ENCODE measurements at regions not wholly inside any gene's neighbourhood (a gene's known extent, or its start where the extent isn't known, plus 50 kb on each side); places are given as distances from the start of the nearest gene placed in this dataset.

DNA sequence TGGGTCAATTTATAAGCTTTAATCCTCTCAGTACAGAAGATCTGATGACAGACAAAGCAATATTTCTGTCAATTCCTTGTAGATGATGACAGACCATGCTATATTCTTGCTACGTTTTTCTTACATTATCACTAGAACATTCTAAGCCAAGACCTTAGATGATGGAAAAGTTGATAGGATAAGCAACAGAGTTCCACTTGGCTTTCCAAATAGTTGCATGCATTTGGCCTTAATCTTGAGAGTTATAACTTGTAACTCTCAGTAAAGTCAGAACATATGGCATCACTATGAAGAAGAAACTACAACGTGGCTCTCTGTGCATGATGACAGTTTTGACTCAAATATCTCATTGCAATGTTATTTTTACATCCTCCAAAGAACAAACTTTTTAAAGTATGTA lies 544.3 kb upstream of the LRRC4C start:
- Histone ChIP-seq H3K36me3 (ENCODE audit: control insufficient read depth, insufficient read depth, low read length) (no peaks in the 10 kb centered on the region), H3K27me3 (ENCODE audit: control insufficient read depth, insufficient read depth, low read length) (no peaks in the 10 kb centered on the region), H3K4me1 (ENCODE audit: control insufficient read depth, insufficient read depth, low read length) (no peaks in the 10 kb centered on the region), H3K27ac (ENCODE audit: low read length) (no peak overlapping the region), H3K9me3 (ENCODE audit: control insufficient read depth, insufficient read depth, low read length) (no peaks in the 10 kb centered on the region), H3K4me3 (ENCODE audit: low read length) (no peak overlapping the region)
- Mint-ChIP-seq H3K27me3 (ENCODE audit: low read depth in 2 of 2) (no peaks in the 10 kb centered on the region), H3K27ac (no peak overlapping the region), H3K9me3 (peaks cover 9 to 12% of the 10 kb centered on the region in 2 donors), H3K4me1 (no peaks in the 10 kb centered on the region), H3K4me3 (no peak overlapping the region), H3K36me3 (no peaks in the 10 kb centered on the region)
- ATAC-seq (no peak), DNase-seq (no peak)
- intact Hi-C loops (cut with micrococcal nuclease), result no loop called here
- TF ChIP-seq, protein P1, sequence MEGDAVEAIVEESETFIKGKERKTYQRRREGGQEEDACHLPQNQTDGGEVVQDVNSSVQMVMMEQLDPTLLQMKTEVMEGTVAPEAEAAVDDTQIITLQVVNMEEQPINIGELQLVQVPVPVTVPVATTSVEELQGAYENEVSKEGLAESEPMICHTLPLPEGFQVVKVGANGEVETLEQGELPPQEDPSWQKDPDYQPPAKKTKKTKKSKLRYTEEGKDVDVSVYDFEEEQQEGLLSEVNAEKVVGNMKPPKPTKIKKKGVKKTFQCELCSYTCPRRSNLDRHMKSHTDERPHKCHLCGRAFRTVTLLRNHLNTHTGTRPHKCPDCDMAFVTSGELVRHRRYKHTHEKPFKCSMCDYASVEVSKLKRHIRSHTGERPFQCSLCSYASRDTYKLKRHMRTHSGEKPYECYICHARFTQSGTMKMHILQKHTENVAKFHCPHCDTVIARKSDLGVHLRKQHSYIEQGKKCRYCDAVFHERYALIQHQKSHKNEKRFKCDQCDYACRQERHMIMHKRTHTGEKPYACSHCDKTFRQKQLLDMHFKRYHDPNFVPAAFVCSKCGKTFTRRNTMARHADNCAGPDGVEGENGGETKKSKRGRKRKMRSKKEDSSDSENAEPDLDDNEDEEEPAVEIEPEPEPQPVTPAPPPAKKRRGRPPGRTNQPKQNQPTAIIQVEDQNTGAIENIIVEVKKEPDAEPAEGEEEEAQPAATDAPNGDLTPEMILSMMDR (IDR thresholded peaks at IDR 0.05), result no peak
- 44% methylated on average over 1 of the region's 2 CpGs for WGBS (ENCODE audit: insufficient coverage)

DNA sequence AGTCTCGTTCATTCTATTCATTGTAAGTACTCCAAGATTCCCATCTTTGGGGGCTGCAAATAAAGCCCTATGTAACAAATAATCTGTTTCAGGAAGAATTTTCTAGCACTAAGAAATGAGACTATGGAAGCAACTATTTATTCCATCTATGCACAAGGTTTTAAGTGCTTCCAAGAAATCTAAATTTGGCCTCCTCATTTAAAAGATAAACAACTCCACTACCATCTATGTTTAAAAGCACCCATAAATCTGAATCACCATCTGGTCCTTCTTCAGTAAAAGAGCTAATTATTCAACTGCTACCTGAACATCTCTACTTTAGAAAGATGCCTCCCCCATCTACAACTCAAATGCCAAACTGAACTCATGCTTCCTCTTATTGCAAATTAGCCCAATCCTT lies 547.3 kb upstream of the LRRC4C start:
- intact Hi-C loops (cut with micrococcal nuclease), result no loop called here
- Histone ChIP-seq H3K27ac (ENCODE audit: low read length) (no peak overlapping the region), H3K4me1 (ENCODE audit: control insufficient read depth, insufficient read depth, low read length) (no peaks in the 10 kb centered on the region), H3K27me3 (ENCODE audit: control insufficient read depth, insufficient read depth, low read length) (no peaks in the 10 kb centered on the region), H3K9me3 (ENCODE audit: control insufficient read depth, insufficient read depth, low read length) (no peaks in the 10 kb centered on the region), H3K36me3 (ENCODE audit: control insufficient read depth, insufficient read depth, low read length) (no peaks in the 10 kb centered on the region), H3K4me3 (ENCODE audit: low read length) (no peak overlapping the region)
- TF ChIP-seq, protein P1 (IDR thresholded peaks at IDR 0.05), result no peak
- Mint-ChIP-seq H3K36me3 (peaks cover 5% of the 10 kb centered on the region), H3K27me3 (ENCODE audit: low read depth in 2 of 2) (no peaks in the 10 kb centered on the region), H3K9me3 (peaks cover 18 to 21% of the 10 kb centered on the region in 2 donors), H3K27ac (no peak overlapping the region), H3K4me3 (no peak overlapping the region), H3K4me1 (no peaks in the 10 kb centered on the region)
- ATAC-seq (no peak), DNase-seq (no peak)
- WGBS (ENCODE audit: insufficient coverage), result 90% methylated on average over 1 of the region's 1 CpG

DNA sequence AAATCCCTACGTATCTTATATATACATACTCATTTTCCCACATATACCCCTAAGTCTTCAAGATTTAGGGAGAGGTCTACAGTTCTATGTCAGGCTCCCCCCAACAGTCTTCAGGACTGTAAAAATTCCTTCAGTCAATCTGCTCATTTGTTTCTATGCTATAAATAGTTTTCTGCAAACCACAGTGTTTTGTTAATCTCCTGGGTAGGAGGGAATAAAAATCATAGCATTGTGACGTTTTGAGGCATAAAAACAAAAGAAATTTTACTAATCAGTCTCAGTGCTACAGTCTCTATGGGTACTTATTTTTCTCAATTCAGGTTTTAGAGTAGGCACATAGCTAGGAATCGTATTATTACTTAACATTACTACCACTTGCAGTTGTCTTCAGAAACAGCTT lies 552.8 kb upstream of the LRRC4C start:
- intact Hi-C loops (cut with micrococcal nuclease), result no loop called here
- no peaks in the 10 kb centered on the region for H3K4me1 ChIP-seq (ENCODE audit: control insufficient read depth, insufficient read depth, low read length)
- no peak overlapping the region for H3K4me3 ChIP-seq (ENCODE audit: low read length)
- no peak overlapping the region for H3K27ac ChIP-seq (ENCODE audit: low read length)
- Mint-ChIP-seq H3K27me3 (ENCODE audit: low read depth in 2 of 2) (no peaks in the 10 kb centered on the region), H3K4me3 (no peak overlapping the region), H3K36me3 (peaks cover 5% of the 10 kb centered on the region), H3K4me1 (no peaks in the 10 kb centered on the region), H3K9me3 (peaks cover 19 to 24% of the 10 kb centered on the region in 2 donors), H3K27ac (no peak overlapping the region)
- no peaks in the 10 kb centered on the region for H3K27me3 ChIP-seq (ENCODE audit: control insufficient read depth, insufficient read depth, low read length)
- H3K36me3 ChIP-seq (ENCODE audit: control insufficient read depth, insufficient read depth, low read length), result no peaks in the 10 kb centered on the region
- 85% methylated on average over 2 of the region's 3 CpGs for WGBS (ENCODE audit: insufficient coverage)
- TF ChIP-seq, protein P1 (IDR thresholded peaks at IDR 0.05), result no peak
- ATAC-seq, result no peak
- no peak for DNase-seq
- no peaks in the 10 kb centered on the region for H3K9me3 ChIP-seq (ENCODE audit: control insufficient read depth, insufficient read depth, low read length)

DNA sequence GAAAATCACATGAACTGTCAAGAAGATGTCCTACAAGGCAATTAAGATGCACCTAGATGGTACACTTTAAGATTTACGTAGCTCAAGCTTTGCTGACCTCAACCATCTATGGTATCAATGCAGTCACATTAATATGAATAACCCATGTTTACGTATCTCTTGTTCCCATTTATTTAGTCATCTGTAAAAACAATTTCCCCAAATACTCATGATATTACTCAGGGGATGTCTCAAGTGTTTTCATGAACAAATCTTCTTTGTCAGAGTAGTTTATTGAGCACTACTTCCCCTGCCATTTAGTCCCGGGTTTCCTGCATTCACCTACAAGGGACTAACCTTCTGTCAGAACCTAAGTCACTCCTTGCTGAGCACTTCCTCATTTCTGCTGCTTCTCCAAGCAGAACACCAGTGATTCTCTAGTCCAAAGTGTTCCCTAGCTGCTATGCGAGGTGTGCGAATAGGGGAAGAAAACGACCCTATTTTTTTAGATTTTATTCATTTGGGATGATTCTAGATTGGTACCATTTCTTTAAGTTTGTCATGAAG lies 554.3 kb upstream of the LRRC4C start:
- H3K36me3 Mint-ChIP-seq, result peaks cover 5% of the 10 kb centered on the region
- Histone ChIP-seq H3K36me3 (ENCODE audit: control insufficient read depth, insufficient read depth, low read length) (no peaks in the 10 kb centered on the region), H3K27me3 (ENCODE audit: control insufficient read depth, insufficient read depth, low read length) (no peaks in the 10 kb centered on the region), H3K27ac (ENCODE audit: low read length) (no peak overlapping the region), H3K4me1 (ENCODE audit: control insufficient read depth, insufficient read depth, low read length) (no peaks in the 10 kb centered on the region), H3K9me3 (ENCODE audit: control insufficient read depth, insufficient read depth, low read length) (no peaks in the 10 kb centered on the region), H3K4me3 (ENCODE audit: low read length) (no peak overlapping the region)
- peaks cover 18 to 28% of the 10 kb centered on the region in 2 donors for H3K9me3 Mint-ChIP-seq
- intact Hi-C loops (cut with micrococcal nuclease), result no loop called here
- H3K27ac Mint-ChIP-seq, result no peak overlapping the region
- DNase-seq, result no peak
- no peaks in the 10 kb centered on the region for H3K4me1 Mint-ChIP-seq
- ATAC-seq, result no peak
- H3K4me3 Mint-ChIP-seq, result no peak overlapping the region
- WGBS (ENCODE audit: insufficient coverage), result 84% methylated on average over 6 of the region's 6 CpGs
- TF ChIP-seq, protein P1 (IDR thresholded peaks at IDR 0.05), result no peak
- no peaks in the 10 kb centered on the region for H3K27me3 Mint-ChIP-seq (ENCODE audit: low read depth in 2 of 2)

All from natural killer cell (primary cell).